Thymus (tissue), 11 donors: ENCODE measurements at regions not wholly inside any gene's neighbourhood (a gene's known extent, or its start where the extent isn't known, plus 50 kb on each side); places are given as distances from the start of the nearest gene placed in this dataset.
"Not testable (repeated sequence)": the region's sequence is repeated elsewhere in the genome, so short reads cannot be mapped to it uniquely, and the experiment has no call there.

Experiments used
- DNase-seq, 9 donors: peaks; one replicate each; pipeline ENCODE4 v3.0.0-alpha.2; 2013; ENCODE audit warnings: low spot score in 9 of 9, low read depth in 6 of 9, missing footprints in 1 of 9
- H3K27ac ChIP-seq, 2 donors: one replicate each; pipeline ENCODE4 v1.5.1; 2013; ENCODE audit warnings: control low read depth in 1 of 2, low read depth in 1 of 2, low read length in 1 of 2, mild to moderate bottlenecking in 1 of 2, moderate library complexity in 1 of 2
- H3K27me3 ChIP-seq, 2 donors: one replicate each; pipeline ENCODE4 v1.5.1; 2013; ENCODE audit warnings: low read length in 1 of 2; ENCODE audit not compliant: control insufficient read depth in 2 of 2, insufficient read depth in 1 of 2
- H3K36me3 ChIP-seq, 2 donors: one replicate each; pipeline ENCODE4 v1.5.1; 2013; ENCODE audit warnings: low read length in 1 of 2, mild to moderate bottlenecking in 1 of 2, moderate library complexity in 1 of 2; ENCODE audit not compliant: control insufficient read depth in 2 of 2, insufficient read depth in 2 of 2
- H3K4me1 ChIP-seq, 2 donors: one replicate each; pipeline ENCODE4 v1.5.1; 2013; ENCODE audit warnings: low read length in 2 of 2; ENCODE audit not compliant: control insufficient read depth in 2 of 2, insufficient read depth in 2 of 2
- H3K4me3 ChIP-seq, 2 donors: one replicate each; pipeline ENCODE4 v1.5.1; 2013; ENCODE audit warnings: low read length in 2 of 2, control low read depth in 1 of 2, mild to moderate bottlenecking in 1 of 2
- H3K9me3 ChIP-seq, 2 donors: one replicate each; pipeline ENCODE4 v1.5.1; 2013; ENCODE audit warnings: low read length in 1 of 2, mild to moderate bottlenecking in 1 of 2; ENCODE audit not compliant: control insufficient read depth in 2 of 2, insufficient read depth in 1 of 2
- WGBS: extraction: QIAGEN DNeasy Blood & Tissue Kit; methylation state at CpG from one replicate; pipeline ENCODE4 v1.1.7; 2013; 5-methylcytosine and 5-hydroxymethylcytosine counted together
- donor health status: healthy.

DNA sequence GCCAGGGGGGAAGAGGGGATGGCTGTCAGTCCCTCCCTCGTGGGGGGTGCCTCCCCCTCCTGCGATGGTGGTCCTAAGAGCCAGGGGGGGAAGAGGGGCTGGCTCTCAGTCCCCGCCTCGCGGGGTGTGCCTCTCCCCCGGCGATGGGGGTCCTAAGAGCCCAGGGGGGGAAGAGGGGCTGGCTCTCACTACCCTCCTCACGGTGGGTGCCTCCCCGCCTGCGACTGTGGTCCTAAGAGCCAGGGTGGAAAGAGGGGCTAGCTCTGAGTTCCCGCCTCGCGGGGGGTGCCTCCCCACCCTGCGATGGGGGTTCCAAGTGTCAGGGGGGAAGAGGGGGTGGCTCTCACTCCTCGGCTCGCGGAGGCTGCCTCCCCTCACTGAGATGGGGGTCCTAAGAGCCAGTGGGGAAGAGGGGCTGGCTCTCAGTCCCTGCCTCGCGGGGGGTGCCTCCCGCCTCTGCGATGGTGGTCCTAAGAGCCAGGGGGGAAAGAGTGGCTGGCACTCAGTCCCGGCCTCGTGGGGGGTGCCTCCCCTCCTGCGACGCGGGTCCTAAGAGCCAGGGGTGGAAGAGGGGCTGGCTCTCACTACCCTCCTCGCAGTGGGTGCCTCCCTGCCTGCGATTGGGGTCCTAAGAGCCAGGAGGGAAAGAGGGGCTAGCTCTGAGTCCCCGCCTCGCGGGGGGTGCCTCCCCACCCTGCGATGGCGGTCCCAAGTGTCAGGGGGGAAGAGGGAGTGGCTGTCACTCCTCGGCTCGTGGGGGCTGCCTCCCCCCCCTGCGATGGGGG, 2325.6 kb upstream of the PCDH20 start:
- 97% methylated on average over 36 of the region's 36 CpGs for WGBS
- Histone ChIP-seq H3K27ac (no peak overlapping the region), H3K9me3 (peaks cover 2 to 35% of the 10 kb centered on the region in 2 donors), H3K36me3 (no peaks in the 10 kb centered on the region), H3K4me3 (no peak overlapping the region), H3K4me1 (no peaks in the 10 kb centered on the region), H3K27me3 (no peaks in the 10 kb centered on the region)
- no peak for DNase-seq

DNA sequence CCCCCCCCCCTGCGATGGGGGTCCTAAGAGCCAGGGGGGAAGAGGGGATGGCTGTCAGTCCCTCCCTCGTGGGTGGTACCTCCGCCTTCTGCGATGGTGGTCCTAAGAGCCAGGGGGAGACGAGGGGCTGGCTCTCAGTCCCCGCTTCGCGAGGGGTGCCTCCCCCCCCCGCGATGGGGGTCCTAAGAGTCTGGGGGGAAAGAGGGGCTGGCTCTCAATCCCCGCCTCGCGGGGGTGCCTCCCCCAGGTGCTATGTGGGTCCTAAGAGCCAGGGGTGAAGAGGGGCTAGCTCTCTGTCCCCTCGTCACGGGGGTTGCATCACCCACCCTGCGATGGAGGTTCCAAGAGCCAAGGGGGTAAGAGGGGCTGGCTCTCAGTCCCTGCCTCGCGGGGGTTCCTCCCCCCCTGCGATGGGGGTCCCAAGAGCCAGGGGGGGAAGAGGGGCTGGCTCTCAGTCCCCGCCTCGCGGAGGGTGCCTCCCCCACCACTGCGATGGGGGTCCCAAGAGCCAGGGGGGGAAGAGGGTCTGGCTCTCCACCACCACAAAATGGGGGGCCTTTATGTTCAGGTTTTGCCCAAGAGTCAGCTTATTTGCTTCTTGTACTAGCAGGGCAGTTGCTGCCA, 2323.6 kb upstream of the PCDH20 start:
- not testable (repeated sequence) for H3K27me3 ChIP-seq, H3K27ac ChIP-seq, H3K4me3 ChIP-seq, H3K4me1 ChIP-seq, DNase-seq, H3K36me3 ChIP-seq
- WGBS: 97% methylated on average over 23 of the region's 23 CpGs
- H3K9me3 ChIP-seq: peaks cover 2 to 35% of the 10 kb centered on the region in 2 donors

- WGBS: 94% methylated on average over 19 of the region's 19 CpGs
- Histone ChIP-seq H3K36me3 (no peaks in the 10 kb centered on the region), H3K4me3 (no peak overlapping the region), H3K4me1 (no peaks in the 10 kb centered on the region), H3K27me3 (no peaks in the 10 kb centered on the region), H3K9me3 (peaks cover 2 to 35% of the 10 kb centered on the region in 2 donors), H3K27ac (no peak overlapping the region)
- DNase-seq: no peak
These were observed 2321.8 kb upstream of the PCDH20 start for GRCh38 chr13:63737418-63737817.

DNA sequence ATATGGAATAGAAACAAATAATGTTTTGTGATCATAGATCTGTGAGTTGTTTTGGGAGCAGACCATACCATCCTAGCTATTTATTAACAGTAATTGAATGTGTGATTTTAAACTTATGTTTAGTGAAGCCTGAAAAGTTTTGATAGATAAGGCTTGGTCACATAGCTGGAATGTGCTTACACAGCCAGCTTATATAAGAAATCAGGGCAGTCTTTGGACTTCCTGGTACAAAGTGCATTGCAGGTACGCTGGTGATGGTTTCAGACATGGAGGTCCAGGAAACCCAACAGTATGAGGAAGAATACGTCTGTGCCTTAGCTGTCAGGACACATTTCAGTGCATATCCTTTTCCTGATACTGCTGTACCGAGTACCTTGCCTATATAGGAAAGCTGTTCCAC, 2316.2 kb upstream of the PCDH20 start:
- Histone ChIP-seq H3K36me3 (no peaks in the 10 kb centered on the region), H3K27me3 (no peaks in the 10 kb centered on the region), H3K4me1 (no peaks in the 10 kb centered on the region), H3K27ac (no peak overlapping the region), H3K4me3 (no peak overlapping the region), H3K9me3 (no peaks in the 10 kb centered on the region)
- 73% methylated on average over 3 of the region's 3 CpGs for WGBS
- DNase-seq: no peak

GRCh38 chr13:63712159-63712558, 2296.5 kb upstream of the PCDH20 start:
- not testable (repeated sequence) for H3K4me3 ChIP-seq, H3K4me1 ChIP-seq, H3K36me3 ChIP-seq, H3K27me3 ChIP-seq, H3K27ac ChIP-seq, H3K9me3 ChIP-seq, DNase-seq
- 98% methylated on average over 2 of the region's 2 CpGs for WGBS

GRCh38 chr13:63706751-63707150, 2291.1 kb upstream of the PCDH20 start:
- DNase-seq: no peak
- Histone ChIP-seq H3K9me3 (no peaks in the 10 kb centered on the region), H3K27ac (no peak overlapping the region), H3K27me3 (no peaks in the 10 kb centered on the region), H3K4me1 (no peaks in the 10 kb centered on the region), H3K4me3 (no peak overlapping the region), H3K36me3 (no peaks in the 10 kb centered on the region)
- WGBS: 63% methylated on average over 2 of the region's 2 CpGs

DNA sequence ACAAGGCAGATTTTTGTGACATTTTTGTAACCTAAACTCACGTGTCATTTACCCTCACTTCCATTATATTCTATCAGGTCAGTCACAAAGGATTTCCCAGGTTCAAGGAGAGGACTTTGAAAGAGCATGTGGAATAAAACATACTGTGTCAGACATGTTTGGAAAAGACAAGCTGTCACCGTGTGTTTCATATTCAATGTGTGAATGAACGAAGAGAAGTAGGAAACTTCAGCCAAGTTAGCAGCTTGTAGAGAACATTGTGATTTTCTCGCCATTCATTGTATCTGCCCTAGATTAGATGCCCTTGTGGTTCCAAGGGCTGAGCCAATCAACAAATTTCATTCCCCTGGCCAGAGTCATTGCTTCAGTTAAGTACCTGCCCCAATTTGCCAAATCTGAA, 2288.9 kb upstream of the PCDH20 start:
- no peaks in the 10 kb centered on the region for H3K36me3 ChIP-seq
- H3K27me3 ChIP-seq: no peaks in the 10 kb centered on the region
- 91% methylated on average over 4 of the region's 4 CpGs for WGBS
- no peak overlapping the region for H3K27ac ChIP-seq
- no peaks in the 10 kb centered on the region for H3K4me1 ChIP-seq
- no peak for DNase-seq
- H3K4me3 ChIP-seq: no peak overlapping the region
- no peaks in the 10 kb centered on the region for H3K9me3 ChIP-seq

DNA sequence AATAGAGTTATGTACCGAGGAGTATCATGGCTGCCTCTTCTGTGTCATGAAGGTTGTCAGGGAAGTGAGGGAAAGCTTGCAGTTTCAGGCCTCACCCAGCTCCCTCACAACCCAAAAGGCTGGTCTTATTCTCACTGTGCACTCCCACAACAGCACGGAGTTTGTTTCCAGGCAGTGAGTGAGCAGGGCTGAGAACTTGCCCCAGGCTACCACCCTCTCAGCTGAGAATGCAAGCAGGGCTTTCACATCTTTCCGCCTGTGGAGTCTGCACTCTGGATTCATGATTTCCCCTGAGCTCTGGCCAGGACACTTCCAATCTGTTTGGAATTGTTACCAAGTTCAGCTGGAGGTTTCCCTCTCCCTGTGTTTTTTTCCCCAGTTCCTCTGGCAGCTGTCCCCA, 2284.7 kb upstream of the PCDH20 start:
- Histone ChIP-seq H3K27ac (no peak overlapping the region), H3K27me3 (no peaks in the 10 kb centered on the region), H3K4me1 (no peaks in the 10 kb centered on the region), H3K9me3 (no peaks in the 10 kb centered on the region), H3K36me3 (no peaks in the 10 kb centered on the region), H3K4me3 (no peak overlapping the region)
- no peak for DNase-seq
- 90% methylated on average over 3 of the region's 3 CpGs for WGBS

- no peak overlapping the region for H3K27ac ChIP-seq
- DNase-seq: no peak
- H3K36me3 ChIP-seq: no peaks in the 10 kb centered on the region
- WGBS: 97% methylated on average over 5 of the region's 5 CpGs
- H3K4me1 ChIP-seq: no peaks in the 10 kb centered on the region
- no peaks in the 10 kb centered on the region for H3K27me3 ChIP-seq
- no peaks in the 10 kb centered on the region for H3K9me3 ChIP-seq
- H3K4me3 ChIP-seq: no peak overlapping the region
These were observed 2284.3 kb upstream of the PCDH20 start for GRCh38 chr13:63699948-63700347.
